ENCODE measurements at regions not wholly inside any gene's neighbourhood (a gene's known extent, or its start where the extent isn't known, plus 50 kb on each side); places are given as distances from the start of the nearest gene placed in this dataset.

DNA sequence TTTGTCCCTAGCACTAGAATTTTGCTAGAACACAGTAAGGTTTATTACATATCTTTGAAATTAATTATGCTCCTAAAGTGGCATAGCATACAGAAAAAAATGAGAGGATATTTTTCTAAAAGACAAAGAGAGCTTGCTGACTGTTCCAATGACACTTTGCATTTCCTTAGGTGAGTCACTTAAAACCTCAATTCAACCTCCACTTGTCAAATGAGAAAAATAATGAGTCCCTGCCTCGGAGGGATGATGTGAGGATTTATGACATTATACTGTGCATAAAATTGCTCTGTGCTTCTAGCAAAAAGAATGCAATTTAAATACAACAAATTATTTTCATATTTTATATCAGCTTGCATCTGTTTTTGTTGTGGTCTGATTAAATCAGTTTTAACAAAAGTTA, 1417.0 kb upstream of the ALCAM start:
- H3K4me3 ChIP-seq (ENCODE audit: low read depth, low read length) = no peak overlapping the region
- no peak for DNase-seq (ENCODE audit: low read depth)
- TF ChIP-seq CTCF (IDR thresholded peaks at IDR 0.05; ENCODE audit: control insufficient read depth, extremely low read depth, insufficient read depth) = no peak

GRCh38 chr3:103950676-103951075, 1416.0 kb upstream of the ALCAM start:
- H3K4me3 ChIP-seq (ENCODE audit: low read depth, low read length) = no peak overlapping the region
- TF ChIP-seq CTCF (IDR thresholded peaks at IDR 0.05; ENCODE audit: control insufficient read depth, extremely low read depth, insufficient read depth) = no peak
- no peak for DNase-seq (ENCODE audit: low read depth)

GRCh38 chr3:103953796-103954195, 1412.9 kb upstream of the ALCAM start:
- no peak for DNase-seq (ENCODE audit: low read depth)
- H3K4me3 ChIP-seq (ENCODE audit: low read depth, low read length) = no peak overlapping the region
- TF ChIP-seq CTCF (IDR thresholded peaks at IDR 0.05; ENCODE audit: control insufficient read depth, extremely low read depth, insufficient read depth) = no peak

GRCh38 chr3:103960819-103961218, 1405.9 kb upstream of the ALCAM start:
- no peak for TF ChIP-seq CTCF (IDR thresholded peaks at IDR 0.05; ENCODE audit: control insufficient read depth, extremely low read depth, insufficient read depth)
- H3K4me3 ChIP-seq (ENCODE audit: low read depth, low read length) = no peak overlapping the region
- DNase-seq (ENCODE audit: low read depth) = no peak

DNA sequence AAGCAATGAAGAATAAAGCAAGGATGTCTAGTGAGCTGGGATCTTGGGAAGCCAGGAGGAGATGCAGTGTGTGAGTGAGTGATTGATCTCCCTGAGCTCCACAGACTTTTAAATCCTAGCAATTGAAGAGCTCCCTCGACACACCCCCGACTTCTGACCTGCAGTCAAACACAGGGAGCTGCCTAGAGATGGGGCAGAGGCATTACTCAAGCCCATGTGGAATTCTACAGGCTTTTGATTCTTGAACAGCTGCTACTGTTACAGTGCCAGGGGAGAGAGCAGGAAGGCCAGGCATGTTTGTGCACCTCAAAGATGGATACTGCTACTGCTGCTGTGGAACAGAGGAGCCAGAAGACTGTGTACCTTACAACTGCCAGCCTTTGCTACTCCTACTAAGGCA, 1403.1 kb upstream of the ALCAM start:
- no peak overlapping the region for H3K4me3 ChIP-seq (ENCODE audit: low read depth, low read length)
- DNase-seq (ENCODE audit: low read depth) = no peak
- no peak for TF ChIP-seq CTCF (IDR thresholded peaks at IDR 0.05; ENCODE audit: control insufficient read depth, extremely low read depth, insufficient read depth)

- DNase-seq (ENCODE audit: low read depth) = no peak
- no peak for TF ChIP-seq CTCF (IDR thresholded peaks at IDR 0.05; ENCODE audit: control insufficient read depth, extremely low read depth, insufficient read depth)
- H3K4me3 ChIP-seq (ENCODE audit: low read depth, low read length) = no peak overlapping the region
These were observed 1400.9 kb upstream of the ALCAM start for GRCh38 chr3:103965764-103966163.

DNA sequence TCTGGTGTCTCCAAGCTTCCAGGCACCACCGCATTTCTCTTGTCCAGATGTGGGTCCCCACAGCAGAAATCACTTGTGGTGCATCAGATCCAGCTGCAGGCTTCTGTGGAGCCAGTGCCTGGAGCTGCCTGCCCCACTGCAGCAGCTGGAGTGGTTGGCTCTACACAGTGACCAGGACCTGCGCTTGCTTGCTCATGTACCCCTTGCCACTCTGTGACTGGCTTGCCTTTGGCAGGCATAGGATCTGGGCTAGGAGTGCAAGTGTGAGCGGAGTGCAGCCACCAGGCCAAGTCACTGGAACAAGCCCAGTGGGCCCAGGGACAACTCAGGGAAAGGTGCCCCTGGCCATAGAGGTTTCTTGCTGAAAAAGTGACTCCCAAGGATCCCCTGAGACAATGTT, 1400.0 kb upstream of the ALCAM start:
- no peak overlapping the region for H3K4me3 ChIP-seq (ENCODE audit: low read depth, low read length)
- TF ChIP-seq CTCF (IDR thresholded peaks at IDR 0.05; ENCODE audit: control insufficient read depth, extremely low read depth, insufficient read depth) = no peak
- DNase-seq (ENCODE audit: low read depth) = no peak
